Peyer's patch (tissue), 4 donors: ENCODE measurements at regions not wholly inside any gene's neighbourhood (a gene's known extent, or its start where the extent isn't known, plus 50 kb on each side); places are given as distances from the start of the nearest gene placed in this dataset.

Experiments
- CTCF ChIP-seq, 6 experiments: fragments of 450-650 bp in 4 of 6; fragments of 200-600 bp in 2 of 6; sonication (generic) in 1 of 6; IDR thresholded peaks; one replicate each; pipeline ENCODE4 v1.5.1; 2017 to 2019; ENCODE audit warnings: antibody characterized with exemption in 6 of 6, mild to moderate bottlenecking in 3 of 6, moderate library complexity in 1 of 6
- POLR2A ChIP-seq, 2 donors: fragments of 450-650 bp; IDR thresholded peaks; one replicate each; pipeline ENCODE4 v1.5.1; 2017; ENCODE audit warnings: antibody characterized with exemption in 2 of 2, mild to moderate bottlenecking in 2 of 2, moderate library complexity in 2 of 2

- TF ChIP-seq CTCF (IDR thresholded peaks at IDR 0.05) (no peak), POLR2A (IDR thresholded peaks at IDR 0.05) (no peak)
Measured at GRCh38 chr2:16218161-16218560, 277.8 kb downstream of the MYCN start.
